OCI-LY7 (cell line): ENCODE measurements at regions not wholly inside any gene's neighbourhood (a gene's known extent, or its start where the extent isn't known, plus 50 kb on each side); places are given as distances from the start of the nearest gene placed in this dataset.

ENCODE experiments used
- BruUV-seq: library from RNA; stranded (reverse); fragments of 400-500 nt; replicated peaks from 2 replicates; lab custom pipeline; 2021; lab: Mats Ljungman, UMichigan
- CTCF ChIA-PET: fragments of 300-600 bp; sonication (Branson Sonifier 250); formaldehyde crosslinking; loops from one replicate; lab custom pipeline; 2022; ENCODE audit warnings: antibody characterized with exemption; ENCODE audit not compliant: unreplicated experiment; lab: Charles Lee
- POLR2A ChIA-PET: fragments of 300-600 bp; sonication (Branson Sonifier 250); formaldehyde crosslinking; loops from one replicate; lab custom pipeline; 2022; ENCODE audit warnings: antibody characterized with exemption; lab: Charles Lee
- DNase-seq: peaks from one replicate; pipeline ENCODE4 v3.0.0-alpha.2; 2015; ENCODE audit warnings: low spot score
- H2AFZ ChIP-seq: fragments of 200-600 bp; sonication (generic), shearing (Covaris generic); 2 replicates; pipeline ENCODE4 v1.6.1; 2014; ENCODE audit warnings: mild to moderate bottlenecking, antibody characterized with exemption, low read length, moderate library complexity
- H3K27ac ChIP-seq: fragments of 200-600 bp; sonication (generic); 2 replicates; pipeline ENCODE4 v1.5.1; 2014; ENCODE audit warnings: mixed run types, low read depth, mild to moderate bottlenecking, moderate library complexity, low read length, inconsistent platforms; ENCODE audit not compliant: poor library complexity, severe bottlenecking
- H3K36me3 ChIP-seq: fragments of 200-600 bp; sonication (generic); 2 replicates; pipeline ENCODE4 v1.6.1; 2014; ENCODE audit warnings: mild to moderate bottlenecking, antibody characterized with exemption, low read length, moderate library complexity, mixed read lengths; ENCODE audit not compliant: insufficient read depth
- H3K4me1 ChIP-seq: fragments of 200-600 bp; sonication (generic); 2 replicates; pipeline ENCODE4 v1.5.1; 2014; ENCODE audit warnings: mild to moderate bottlenecking, low read length; ENCODE audit not compliant: insufficient read depth, poor library complexity, severe bottlenecking
- H3K4me2 ChIP-seq: fragments of 200-600 bp; sonication (generic); 2 replicates; pipeline ENCODE4 v1.6.1; 2014; ENCODE audit warnings: mild to moderate bottlenecking, low read length
- H3K4me3 ChIP-seq: fragments of 200-600 bp; sonication (generic); 2 replicates; pipeline ENCODE4 v1.5.1; 2014; ENCODE audit warnings: mild to moderate bottlenecking, low read depth, low read length; ENCODE audit not compliant: poor library complexity, severe bottlenecking
- H3K79me2 ChIP-seq: fragments of 200-600 bp; sonication (generic); 2 replicates; pipeline ENCODE4 v1.6.1; 2016; ENCODE audit warnings: low read depth, mild to moderate bottlenecking, low read length, moderate library complexity, mixed read lengths; ENCODE audit not compliant: insufficient read depth
- H3K9me2 ChIP-seq: fragments of 200-600 bp; sonication (generic); 2 replicates; pipeline ENCODE4 v1.6.1; 2016; ENCODE audit warnings: mild to moderate bottlenecking, low read length, mixed read lengths; ENCODE audit not compliant: insufficient read depth
- H3K9me3 ChIP-seq: fragments of 200-600 bp; sonication (generic); 2 replicates; pipeline ENCODE4 v1.6.1; 2014; ENCODE audit warnings: mild to moderate bottlenecking, mixed run types, low read length, mixed read lengths
- H4K20me1 ChIP-seq: fragments of 200-600 bp; sonication (generic); 2 replicates; pipeline ENCODE4 v1.6.1; 2014; ENCODE audit warnings: mild to moderate bottlenecking, antibody characterized with exemption, low read length, moderate library complexity, mixed read lengths; ENCODE audit not compliant: insufficient read depth
- EZH2phosphoT487 ChIP-seq: fragments of 200-600 bp; sonication (generic); IDR thresholded peaks from 2 replicates; pipeline ENCODE4 v1.6.1; 2018; ENCODE audit warnings: low read depth, borderline replicate concordance, mild to moderate bottlenecking, mixed run types, antibody characterized with exemption, low read length, moderate library complexity, mixed read lengths
- intact Hi-C: fragments of 100-400 bp; cut with micrococcal nuclease; formaldehyde crosslinking; loops from one replicate; pipeline ENCODE4 v1.10.0; 2022; ENCODE audit not compliant: unreplicated experiment
- TF ChIP-seq, protein P1 (sequence below): fragments of 200-600 bp; sonication (generic); conservative IDR thresholded peaks from 2 replicates; pipeline ENCODE4 v1.5.1; 2014; ENCODE audit warnings: mild to moderate bottlenecking, antibody characterized with exemption, low read length, moderate library complexity, mixed read lengths

GRCh38 chr5:96036301-96036700 is 74.7 kb upstream of the ELL2 start:
- intact Hi-C loops: no loop called here
- Histone ChIP-seq H3K36me3 (no peaks in the 10 kb centered on the region), H3K27ac (no peak overlapping the region), H3K4me2 (no peak overlapping the region), H4K20me1 (no peaks in the 10 kb centered on the region), H3K4me1 (no peaks in the 10 kb centered on the region), H3K79me2 (no peaks in the 10 kb centered on the region), H3K9me2 (no peaks in the 10 kb centered on the region), H3K4me3 (no peak overlapping the region), H2AFZ (no peak overlapping the region), H3K9me3 (no peaks in the 10 kb centered on the region)
- CTCF ChIA-PET: no interaction called here
- POLR2A ChIA-PET: no interaction called here
- BruUV-seq: no TSS peak
- DNase-seq: no peak
- TF ChIP-seq, protein P1, sequence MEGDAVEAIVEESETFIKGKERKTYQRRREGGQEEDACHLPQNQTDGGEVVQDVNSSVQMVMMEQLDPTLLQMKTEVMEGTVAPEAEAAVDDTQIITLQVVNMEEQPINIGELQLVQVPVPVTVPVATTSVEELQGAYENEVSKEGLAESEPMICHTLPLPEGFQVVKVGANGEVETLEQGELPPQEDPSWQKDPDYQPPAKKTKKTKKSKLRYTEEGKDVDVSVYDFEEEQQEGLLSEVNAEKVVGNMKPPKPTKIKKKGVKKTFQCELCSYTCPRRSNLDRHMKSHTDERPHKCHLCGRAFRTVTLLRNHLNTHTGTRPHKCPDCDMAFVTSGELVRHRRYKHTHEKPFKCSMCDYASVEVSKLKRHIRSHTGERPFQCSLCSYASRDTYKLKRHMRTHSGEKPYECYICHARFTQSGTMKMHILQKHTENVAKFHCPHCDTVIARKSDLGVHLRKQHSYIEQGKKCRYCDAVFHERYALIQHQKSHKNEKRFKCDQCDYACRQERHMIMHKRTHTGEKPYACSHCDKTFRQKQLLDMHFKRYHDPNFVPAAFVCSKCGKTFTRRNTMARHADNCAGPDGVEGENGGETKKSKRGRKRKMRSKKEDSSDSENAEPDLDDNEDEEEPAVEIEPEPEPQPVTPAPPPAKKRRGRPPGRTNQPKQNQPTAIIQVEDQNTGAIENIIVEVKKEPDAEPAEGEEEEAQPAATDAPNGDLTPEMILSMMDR: no peak
- no peak for TF ChIP-seq EZH2phosphoT487

GRCh38 chr5:96035796-96036195 is 74.1 kb upstream of the ELL2 start:
- Histone ChIP-seq H3K36me3 (no peaks in the 10 kb centered on the region), H2AFZ (no peak overlapping the region), H3K9me3 (no peaks in the 10 kb centered on the region), H3K9me2 (no peaks in the 10 kb centered on the region), H4K20me1 (no peaks in the 10 kb centered on the region), H3K79me2 (no peaks in the 10 kb centered on the region), H3K4me2 (no peak overlapping the region), H3K4me3 (no peak overlapping the region), H3K4me1 (no peaks in the 10 kb centered on the region), H3K27ac (no peak overlapping the region)
- ChIA-PET CTCF (no interaction called here), POLR2A (no interaction called here)
- intact Hi-C loops: no loop called here
- TF ChIP-seq, protein P1: no peak
- TF ChIP-seq EZH2phosphoT487: no peak
- BruUV-seq: no TSS peak
- DNase-seq: no peak

DNA sequence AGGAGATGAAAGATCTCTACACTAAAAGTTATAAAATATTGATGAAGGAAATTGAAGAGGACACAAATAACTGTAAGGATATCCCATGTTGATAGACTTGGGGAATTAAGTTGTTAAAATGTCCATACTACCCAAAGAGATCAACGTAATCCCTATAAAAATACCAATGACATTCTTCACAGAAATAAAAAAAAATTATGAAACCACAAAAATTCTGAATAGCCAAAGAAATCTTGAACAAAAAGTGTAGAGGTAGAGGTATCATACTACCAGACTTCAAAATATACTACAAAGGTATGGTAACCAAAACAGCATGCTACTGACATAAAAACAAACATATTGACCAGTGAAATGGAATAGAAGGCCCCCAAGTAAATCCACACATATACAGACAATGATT is 71.5 kb upstream of the ELL2 start:
- Histone ChIP-seq H2AFZ (no peak overlapping the region), H3K4me3 (no peak overlapping the region), H4K20me1 (no peaks in the 10 kb centered on the region), H3K79me2 (no peaks in the 10 kb centered on the region), H3K9me2 (no peaks in the 10 kb centered on the region), H3K4me1 (no peaks in the 10 kb centered on the region), H3K9me3 (no peaks in the 10 kb centered on the region), H3K4me2 (no peak overlapping the region), H3K36me3 (no peaks in the 10 kb centered on the region), H3K27ac (no peak overlapping the region)
- intact Hi-C loops: no loop called here
- DNase-seq: no peak
- ChIA-PET CTCF (no interaction called here), POLR2A (no interaction called here)
- no TSS peak for BruUV-seq
- TF ChIP-seq, protein P1: no peak
- no peak for TF ChIP-seq EZH2phosphoT487
